CD4-positive, alpha-beta memory T cell (primary cell): ENCODE measurements at regions not wholly inside any gene's neighbourhood (a gene's known extent, or its start where the extent isn't known, plus 50 kb on each side); places are given as distances from the start of the nearest gene placed in this dataset.

Experiments
- CTCF ChIA-PET: fragments of 350-600 bp; sonication (Branson Sonifier 250); formaldehyde crosslinking; loops from one replicate; lab custom pipeline; 2021; ENCODE audit warnings: inconsistent platforms; ENCODE audit not compliant: partially characterized antibody; lab: Charles Lee
- POLR2A ChIA-PET: fragments of 350-600 bp; sonication (Branson Sonifier 250); formaldehyde crosslinking; loops from one replicate; lab custom pipeline; 2021; ENCODE audit not compliant: partially characterized antibody; lab: Charles Lee
- DNase-seq, 5 donors: peaks; one replicate each; pipeline versions ENCODE4 v3.0.0 to v3.0.0-alpha.2; 2020 to 2022; ENCODE audit warnings: mixed read lengths in 1 of 5
- H3K27ac ChIP-seq: one replicate; pipeline ENCODE4 v1.7.0; 2013; ENCODE audit warnings: low read depth, low read length
- H3K27me3 ChIP-seq: 2 replicates; pipeline ENCODE4 v1.7.0; 2013; ENCODE audit warnings: mild to moderate bottlenecking, low read length, moderate library complexity; ENCODE audit not compliant: insufficient read depth
- H3K36me3 ChIP-seq: 2 replicates; pipeline ENCODE4 v1.7.0; 2013; ENCODE audit warnings: mild to moderate bottlenecking, low read length, moderate library complexity; ENCODE audit not compliant: insufficient read depth
- H3K4me1 ChIP-seq: 2 replicates; pipeline ENCODE4 v1.7.0; 2013; ENCODE audit warnings: mild to moderate bottlenecking, low read length, moderate library complexity; ENCODE audit not compliant: insufficient read depth
- H3K4me3 ChIP-seq, 2 donors: one replicate each; pipeline ENCODE4 v1.7.0; 2013; ENCODE audit warnings: low read length in 2 of 2, mild to moderate bottlenecking in 1 of 2
- H3K9me3 ChIP-seq, 2 donors: one replicate each; pipeline ENCODE4 v1.7.0; 2013; ENCODE audit warnings: low read length in 2 of 2, control low read depth in 1 of 2; ENCODE audit not compliant: control insufficient read depth in 1 of 2
- H3K27ac Mint-ChIP-seq, 7 donors: one replicate each; pipeline ENCODE4 v1.8.0; 2020 to 2021; ENCODE audit warnings: mixed read lengths in 7 of 7, mild to moderate bottlenecking in 6 of 7, inconsistent platforms in 3 of 7, moderate library complexity in 3 of 7
- H3K27me3 Mint-ChIP-seq, 2 donors: one replicate each; pipeline ENCODE4 v1.8.0; 2020 to 2021; ENCODE audit warnings: mixed read lengths in 2 of 2
- H3K36me3 Mint-ChIP-seq, 2 donors: one replicate each; pipeline ENCODE4 v1.8.0; 2020 to 2021; ENCODE audit warnings: mixed read lengths in 2 of 2, inconsistent platforms in 1 of 2, mild to moderate bottlenecking in 1 of 2
- H3K4me1 Mint-ChIP-seq, 4 donors: one replicate each; pipeline ENCODE4 v1.8.0; 2020 to 2021; ENCODE audit warnings: mixed read lengths in 4 of 4, mild to moderate bottlenecking in 1 of 4
- H3K4me3 Mint-ChIP-seq, 8 donors: one replicate each; pipeline ENCODE4 v1.8.0; 2020 to 2021; ENCODE audit warnings: mixed read lengths in 8 of 8, mild to moderate bottlenecking in 7 of 8, moderate library complexity in 6 of 8, inconsistent platforms in 3 of 8
- H3K9me3 Mint-ChIP-seq, 8 donors: one replicate each; pipeline ENCODE4 v1.8.0; 2020 to 2021; ENCODE audit warnings: mixed read lengths in 8 of 8, mild to moderate bottlenecking in 5 of 8, inconsistent platforms in 3 of 8, moderate library complexity in 1 of 8
- intact Hi-C: fragments of 100-400 bp; cut with micrococcal nuclease; formaldehyde crosslinking; loops from one replicate; pipeline ENCODE4 v1.15.1; 2023

GRCh38 chr1:218677026-218677425 is 331.9 kb downstream of the TGFB2 start:
- Histone ChIP-seq H3K4me3 (no peak overlapping the region), H3K36me3 (no peaks in the 10 kb centered on the region), H3K27ac (no peak overlapping the region), H3K4me1 (no peaks in the 10 kb centered on the region), H3K27me3 (no peaks in the 10 kb centered on the region), H3K9me3 (no peaks in the 10 kb centered on the region)
- no peaks in the 10 kb centered on the region for H3K4me1 Mint-ChIP-seq
- H3K36me3 Mint-ChIP-seq, result no peaks in the 10 kb centered on the region
- no peaks in the 10 kb centered on the region for H3K27me3 Mint-ChIP-seq
- DNase-seq, result no peak
- H3K4me3 Mint-ChIP-seq, result no peak overlapping the region
- peaks cover 0 to 3% (median 2%) of the 10 kb centered on the region in 8 donors for H3K9me3 Mint-ChIP-seq
- intact Hi-C loops, result no loop called here
- POLR2A ChIA-PET, result no interaction called here
- H3K27ac Mint-ChIP-seq, result no peak overlapping the region
- CTCF ChIA-PET, result no interaction called here

- H3K4me1 ChIP-seq, result no peaks in the 10 kb centered on the region
- ChIA-PET POLR2A (no interaction called here), CTCF (no interaction called here)
- H3K27me3 ChIP-seq, result no peaks in the 10 kb centered on the region
- Mint-ChIP-seq H3K27ac (no peak overlapping the region), H3K27me3 (no peaks in the 10 kb centered on the region), H3K9me3 (peaks cover 0 to 4% (median 2%) of the 10 kb centered on the region in 8 donors), H3K36me3 (no peaks in the 10 kb centered on the region), H3K4me1 (no peaks in the 10 kb centered on the region), H3K4me3 (no peak overlapping the region)
- no peaks in the 10 kb centered on the region for H3K9me3 ChIP-seq
- no peak for DNase-seq
- intact Hi-C loops, result no loop called here
- no peak overlapping the region for H3K27ac ChIP-seq
- no peaks in the 10 kb centered on the region for H3K36me3 ChIP-seq
- H3K4me3 ChIP-seq, result no peak overlapping the region
Measured at GRCh38 chr1:218679391-218679790, 334.3 kb downstream of the TGFB2 start.

DNA sequence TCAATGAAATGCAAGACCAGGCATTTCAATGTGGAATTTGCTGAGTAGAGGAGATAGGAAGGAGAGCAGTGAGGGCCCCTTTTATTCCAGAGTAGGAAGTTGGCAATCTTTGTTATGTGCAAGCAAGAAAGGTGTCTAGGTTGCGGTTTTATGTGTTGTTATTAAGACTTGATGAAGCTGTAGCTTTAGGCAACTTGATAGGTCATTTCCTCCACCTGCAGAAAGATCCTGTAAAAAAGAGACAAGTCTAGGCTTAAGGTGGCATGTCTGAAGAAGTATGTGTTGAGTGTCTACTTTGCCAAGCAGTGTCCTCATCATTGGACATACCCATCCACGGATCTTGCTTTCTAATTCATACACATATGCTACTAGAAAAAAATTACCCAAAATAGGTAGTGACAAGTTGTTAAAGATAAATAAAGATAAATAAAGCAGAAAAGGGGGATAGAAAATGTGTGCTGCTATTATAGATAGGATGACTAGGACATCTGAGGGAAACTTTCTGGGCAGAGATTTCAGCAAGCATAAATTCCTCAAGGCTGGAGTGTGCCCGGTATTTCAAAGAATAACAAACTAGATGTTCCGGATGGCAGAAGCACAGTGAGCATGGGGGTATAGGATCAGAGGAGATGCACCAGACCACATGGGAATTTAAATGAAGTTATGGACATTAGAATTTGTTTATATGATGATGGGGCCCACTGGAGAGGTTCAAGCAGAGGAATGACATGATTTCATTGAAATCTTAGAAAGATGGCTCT is 335.0 kb downstream of the TGFB2 start:
- Histone ChIP-seq H3K9me3 (no peaks in the 10 kb centered on the region), H3K4me3 (no peak overlapping the region), H3K27me3 (no peaks in the 10 kb centered on the region), H3K27ac (no peak overlapping the region), H3K4me1 (no peaks in the 10 kb centered on the region), H3K36me3 (no peaks in the 10 kb centered on the region)
- Mint-ChIP-seq H3K27me3 (no peaks in the 10 kb centered on the region), H3K4me3 (no peak overlapping the region), H3K36me3 (no peaks in the 10 kb centered on the region), H3K9me3 (peaks cover 0 to 4% (median 2%) of the 10 kb centered on the region in 8 donors), H3K4me1 (no peaks in the 10 kb centered on the region), H3K27ac (no peak overlapping the region)
- POLR2A ChIA-PET, result no interaction called here
- no peak for DNase-seq
- intact Hi-C loops, result no loop called here
- CTCF ChIA-PET, result no interaction called here

DNA sequence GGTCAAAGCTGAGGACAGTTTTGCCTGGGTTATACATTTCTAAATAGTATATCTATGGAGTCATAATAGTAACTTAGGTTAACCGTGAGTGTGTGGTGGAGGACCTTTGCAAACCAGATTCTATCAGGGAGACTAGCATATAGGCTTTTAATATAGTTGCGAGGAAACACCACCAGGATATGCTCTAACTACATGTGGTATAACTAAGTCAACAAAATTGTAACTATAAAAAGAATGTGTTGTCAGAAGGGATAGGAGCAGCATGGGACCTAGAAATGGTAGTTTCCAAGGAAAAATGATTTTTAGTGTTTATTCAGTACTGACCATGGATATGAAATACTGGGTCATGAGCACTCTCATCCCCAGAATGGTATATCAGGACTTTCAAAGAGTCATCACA is 338.1 kb downstream of the TGFB2 start:
- no peak for DNase-seq
- intact Hi-C loops, result no loop called here
- H3K36me3 Mint-ChIP-seq, result no peaks in the 10 kb centered on the region
- Histone ChIP-seq H3K9me3 (no peaks in the 10 kb centered on the region), H3K27me3 (no peaks in the 10 kb centered on the region), H3K36me3 (no peaks in the 10 kb centered on the region), H3K4me3 (no peak overlapping the region), H3K4me1 (no peaks in the 10 kb centered on the region), H3K27ac (no peak overlapping the region)
- H3K4me1 Mint-ChIP-seq, result no peaks in the 10 kb centered on the region
- CTCF ChIA-PET, result no interaction called here
- H3K9me3 Mint-ChIP-seq, result peaks cover 0 to 2% (median 2%) of the 10 kb centered on the region in 8 donors
- no peak overlapping the region for H3K27ac Mint-ChIP-seq
- H3K4me3 Mint-ChIP-seq, result no peak overlapping the region
- H3K27me3 Mint-ChIP-seq, result no peaks in the 10 kb centered on the region
- POLR2A ChIA-PET, result no interaction called here

DNA sequence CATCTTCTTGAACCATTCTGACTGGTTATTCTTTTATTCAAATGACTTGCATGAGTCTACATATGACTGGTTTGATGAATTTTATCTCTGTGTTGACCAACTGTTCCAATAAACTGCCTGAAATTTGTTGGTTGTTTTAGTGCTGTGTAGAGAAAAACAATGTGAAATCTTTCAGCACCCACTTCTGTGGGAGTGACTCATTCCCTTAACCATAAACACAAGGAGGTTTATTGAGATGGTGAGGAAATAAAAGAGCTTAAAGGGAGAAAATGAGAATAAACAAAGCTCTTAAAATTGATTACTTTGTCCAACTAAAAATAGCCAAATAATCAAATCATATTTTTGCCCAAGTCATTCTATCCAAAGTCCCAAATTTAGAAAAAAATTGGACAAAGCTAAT is 341.1 kb downstream of the TGFB2 start:
- H3K27me3 ChIP-seq, result no peaks in the 10 kb centered on the region
- DNase-seq, result no peak
- no peak overlapping the region for H3K4me3 ChIP-seq
- H3K27me3 Mint-ChIP-seq, result no peaks in the 10 kb centered on the region
- H3K4me3 Mint-ChIP-seq, result no peak overlapping the region
- no peaks in the 10 kb centered on the region for H3K9me3 ChIP-seq
- no peaks in the 10 kb centered on the region for H3K4me1 ChIP-seq
- H3K9me3 Mint-ChIP-seq, result peaks cover 0 to 3% (median under 1%) of the 10 kb centered on the region in 8 donors
- no peak overlapping the region for H3K27ac ChIP-seq
- ChIA-PET POLR2A (no interaction called here), CTCF (no interaction called here)
- no peaks in the 10 kb centered on the region for H3K4me1 Mint-ChIP-seq
- H3K27ac Mint-ChIP-seq, result no peak overlapping the region
- no peaks in the 10 kb centered on the region for H3K36me3 ChIP-seq
- no peaks in the 10 kb centered on the region for H3K36me3 Mint-ChIP-seq
- intact Hi-C loops, result no loop called here

- Histone ChIP-seq H3K27me3 (no peaks in the 10 kb centered on the region), H3K4me1 (no peaks in the 10 kb centered on the region), H3K36me3 (no peaks in the 10 kb centered on the region), H3K27ac (no peak overlapping the region), H3K4me3 (no peak overlapping the region), H3K9me3 (no peaks in the 10 kb centered on the region)
- H3K36me3 Mint-ChIP-seq, result no peaks in the 10 kb centered on the region
- H3K27ac Mint-ChIP-seq, result no peak overlapping the region
- intact Hi-C loops, result no loop called here
- H3K9me3 Mint-ChIP-seq, result peaks cover 0 to 3% (median under 1%) of the 10 kb centered on the region in 8 donors
- ChIA-PET POLR2A (no interaction called here), CTCF (no interaction called here)
- H3K27me3 Mint-ChIP-seq, result no peaks in the 10 kb centered on the region
- no peak for DNase-seq
- H3K4me3 Mint-ChIP-seq, result no peak overlapping the region
- no peaks in the 10 kb centered on the region for H3K4me1 Mint-ChIP-seq
Measured at GRCh38 chr1:218686761-218687160, 341.6 kb downstream of the TGFB2 start.

DNA sequence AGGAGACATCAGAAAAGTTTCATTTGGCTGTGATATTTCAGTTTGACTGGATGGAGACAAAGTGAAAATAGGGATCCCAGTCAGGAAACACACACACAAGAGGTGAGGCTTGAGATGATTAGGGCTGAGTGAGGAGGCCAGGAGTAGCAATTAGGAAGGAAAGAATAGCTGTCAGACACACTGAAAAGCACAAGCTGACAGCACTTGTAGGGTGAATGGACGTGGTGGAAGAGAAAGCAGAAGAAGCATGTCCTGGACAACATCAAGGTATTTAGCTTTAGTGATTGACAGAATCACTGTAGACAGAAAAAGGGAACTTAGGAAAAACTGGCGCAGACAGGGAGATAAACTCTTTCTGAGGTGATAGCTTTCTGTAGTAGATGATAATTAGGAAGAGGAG is 347.7 kb downstream of the TGFB2 start:
- CTCF ChIA-PET, result no interaction called here
- Mint-ChIP-seq H3K27me3 (no peaks in the 10 kb centered on the region), H3K9me3 (peaks cover 0 to 3% (median 0%) of the 10 kb centered on the region in 8 donors), H3K4me1 (no peaks in the 10 kb centered on the region), H3K27ac (no peak overlapping the region), H3K36me3 (no peaks in the 10 kb centered on the region), H3K4me3 (no peak overlapping the region)
- Histone ChIP-seq H3K36me3 (no peaks in the 10 kb centered on the region), H3K27me3 (no peaks in the 10 kb centered on the region), H3K4me3 (no peak overlapping the region), H3K9me3 (no peaks in the 10 kb centered on the region), H3K4me1 (no peaks in the 10 kb centered on the region), H3K27ac (no peak overlapping the region)
- POLR2A ChIA-PET, result no interaction called here
- no peak for DNase-seq
- intact Hi-C loops, result no loop called here
